ENCODE measurements at regions not wholly inside any gene's neighbourhood (a gene's known extent, or its start where the extent isn't known, plus 50 kb on each side); places are given as distances from the start of the nearest gene placed in this dataset.

DNA sequence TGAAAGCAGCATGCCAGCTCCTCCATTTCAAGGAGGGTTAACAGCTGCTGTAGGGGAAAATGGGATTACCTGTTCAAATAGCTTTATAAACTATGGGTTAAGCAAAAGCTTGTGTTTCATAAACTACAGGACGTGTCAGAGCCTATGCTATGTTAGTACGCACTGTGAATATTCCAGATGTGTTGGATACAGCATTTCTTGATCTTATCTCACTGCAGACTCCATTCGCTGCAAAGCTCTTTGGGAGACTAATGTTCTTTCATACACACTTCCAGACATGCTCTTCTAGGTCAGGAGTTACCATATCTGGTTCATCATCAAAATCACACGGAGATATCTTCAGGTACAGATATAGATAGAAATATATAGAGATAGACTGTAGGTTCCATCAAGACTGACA, 281.2 kb upstream of the FAM241A start:
- TF ChIP-seq POLR2AphosphoS5 (IDR thresholded peaks at IDR 0.05) (no peak), EZH2 (IDR thresholded peaks at IDR 0.05; ENCODE audit: borderline replicate concordance, insufficient read depth, low read length, poor library complexity, severe bottlenecking) (no peak), RAD21 (conservative IDR thresholded peaks at IDR 0.05) (no peak), EP300 (conservative IDR thresholded peaks at IDR 0.05; ENCODE audit: poor library complexity, severe bottlenecking) (no peak)
- TF ChIP-seq, protein P1, sequence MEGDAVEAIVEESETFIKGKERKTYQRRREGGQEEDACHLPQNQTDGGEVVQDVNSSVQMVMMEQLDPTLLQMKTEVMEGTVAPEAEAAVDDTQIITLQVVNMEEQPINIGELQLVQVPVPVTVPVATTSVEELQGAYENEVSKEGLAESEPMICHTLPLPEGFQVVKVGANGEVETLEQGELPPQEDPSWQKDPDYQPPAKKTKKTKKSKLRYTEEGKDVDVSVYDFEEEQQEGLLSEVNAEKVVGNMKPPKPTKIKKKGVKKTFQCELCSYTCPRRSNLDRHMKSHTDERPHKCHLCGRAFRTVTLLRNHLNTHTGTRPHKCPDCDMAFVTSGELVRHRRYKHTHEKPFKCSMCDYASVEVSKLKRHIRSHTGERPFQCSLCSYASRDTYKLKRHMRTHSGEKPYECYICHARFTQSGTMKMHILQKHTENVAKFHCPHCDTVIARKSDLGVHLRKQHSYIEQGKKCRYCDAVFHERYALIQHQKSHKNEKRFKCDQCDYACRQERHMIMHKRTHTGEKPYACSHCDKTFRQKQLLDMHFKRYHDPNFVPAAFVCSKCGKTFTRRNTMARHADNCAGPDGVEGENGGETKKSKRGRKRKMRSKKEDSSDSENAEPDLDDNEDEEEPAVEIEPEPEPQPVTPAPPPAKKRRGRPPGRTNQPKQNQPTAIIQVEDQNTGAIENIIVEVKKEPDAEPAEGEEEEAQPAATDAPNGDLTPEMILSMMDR (IDR thresholded peaks at IDR 0.05; ENCODE audit: poor library complexity, severe bottlenecking) = no peak
